SJCRH30 (cell line): ENCODE measurements at regions not wholly inside any gene's neighbourhood (a gene's known extent, or its start where the extent isn't known, plus 50 kb on each side); places are given as distances from the start of the nearest gene placed in this dataset.
"Not testable (repeated sequence)": the region's sequence is repeated elsewhere in the genome, so short reads cannot be mapped to it uniquely, and the experiment has no call there.

Source experiments
- DNase-seq, 2 experiments: peaks; one replicate each; pipeline ENCODE4 v3.0.0-alpha.2; 2015 to 2020
- H3K27ac ChIP-seq: fragments of 250-450 bp; sonication (Bioruptor Pico); 2 replicates; pipeline ENCODE4 v1.5.1; 2020; ENCODE audit warnings: mild to moderate bottlenecking, moderate library complexity
- H3K27me3 ChIP-seq: fragments of 250-450 bp; sonication (Bioruptor Pico); 2 replicates; pipeline ENCODE4 v1.5.1; 2020; ENCODE audit warnings: mild to moderate bottlenecking, moderate library complexity
- H3K36me3 ChIP-seq: fragments of 250-450 bp; sonication (Bioruptor Pico); 2 replicates; pipeline ENCODE4 v1.5.1; 2020; ENCODE audit warnings: mild to moderate bottlenecking, moderate library complexity
- H3K4me1 ChIP-seq: fragments of 250-450 bp; sonication (Bioruptor Pico); 2 replicates; pipeline ENCODE4 v1.5.1; 2020; ENCODE audit warnings: mild to moderate bottlenecking, moderate library complexity
- H3K4me3 ChIP-seq: fragments of 250-450 bp; sonication (Bioruptor Pico); 2 replicates; pipeline ENCODE4 v1.5.1; 2020; ENCODE audit warnings: mild to moderate bottlenecking, moderate library complexity
- H3K9me3 ChIP-seq: fragments of 250-450 bp; sonication (Bioruptor Pico); replicated peaks from 2 replicates; pipeline ENCODE4 v1.5.1; 2020; ENCODE audit warnings: mild to moderate bottlenecking, moderate library complexity

GRCh38 chr6:150514806-150515380 lies 84.8 kb upstream of the PLEKHG1 start:
- Histone ChIP-seq H3K36me3 (no peaks in the 10 kb centered on the region), H3K4me3 (no peak overlapping the region), H3K9me3 (no peaks in the 10 kb centered on the region), H3K27me3 (no peaks in the 10 kb centered on the region; the same call in 1 of the 2 replicates), H3K27ac (no peak overlapping the region), H3K4me1 (no peaks in the 10 kb centered on the region)
- DNase-seq = no peak

- no peak for DNase-seq
- no peaks in the 10 kb centered on the region for H3K4me1 ChIP-seq
- H3K27ac ChIP-seq = no peak overlapping the region
- H3K36me3 ChIP-seq = no peaks in the 10 kb centered on the region
- no peak overlapping the region for H3K4me3 ChIP-seq
- no peaks in the 10 kb centered on the region; the same call in 1 of the 2 replicates for H3K27me3 ChIP-seq
- no peaks in the 10 kb centered on the region for H3K9me3 ChIP-seq
Observed at GRCh38 chr6:150516199-150516598, 83.5 kb upstream of the PLEKHG1 start.

DNA sequence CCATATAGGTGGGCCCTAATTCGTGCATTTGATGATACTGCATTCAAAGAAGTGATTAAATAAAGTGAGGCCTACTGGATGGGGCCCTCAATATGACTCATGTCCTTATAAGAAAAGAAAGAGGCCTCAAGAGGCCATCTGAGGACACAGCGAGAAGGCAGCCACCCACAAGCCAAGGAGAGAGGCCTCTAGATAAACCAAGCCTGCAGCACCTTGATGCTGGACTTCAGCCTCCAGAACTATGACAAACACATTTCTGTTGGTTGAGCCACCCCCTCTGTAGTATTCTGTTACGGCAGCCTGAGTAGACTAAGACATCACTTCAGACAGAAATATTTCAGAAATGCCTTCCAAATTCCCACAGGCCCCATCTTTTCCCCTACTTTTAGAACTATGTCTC lies 82.5 kb upstream of the PLEKHG1 start:
- H3K9me3 ChIP-seq = no peaks in the 10 kb centered on the region
- H3K27me3 ChIP-seq = no peaks in the 10 kb centered on the region; the same call in 1 of the 2 replicates
- no peak overlapping the region for H3K27ac ChIP-seq
- no peak for DNase-seq
- H3K36me3 ChIP-seq = no peaks in the 10 kb centered on the region
- H3K4me3 ChIP-seq = no peak overlapping the region
- no peaks in the 10 kb centered on the region for H3K4me1 ChIP-seq

GRCh38 chr6:150521482-150521881 lies 78.2 kb upstream of the PLEKHG1 start:
- Histone ChIP-seq H3K27ac (no peak overlapping the region), H3K36me3 (no peaks in the 10 kb centered on the region), H3K9me3 (no peaks in the 10 kb centered on the region), H3K27me3 (no peaks in the 10 kb centered on the region; the same call in 1 of the 2 replicates), H3K4me3 (no peak overlapping the region), H3K4me1 (no peaks in the 10 kb centered on the region)
- no peak for DNase-seq

GRCh38 chr6:150523216-150523615 lies 76.5 kb upstream of the PLEKHG1 start:
- not testable (repeated sequence) for H3K4me3 ChIP-seq, H3K36me3 ChIP-seq, H3K27me3 ChIP-seq, H3K27ac ChIP-seq, DNase-seq, H3K9me3 ChIP-seq, H3K4me1 ChIP-seq

DNA sequence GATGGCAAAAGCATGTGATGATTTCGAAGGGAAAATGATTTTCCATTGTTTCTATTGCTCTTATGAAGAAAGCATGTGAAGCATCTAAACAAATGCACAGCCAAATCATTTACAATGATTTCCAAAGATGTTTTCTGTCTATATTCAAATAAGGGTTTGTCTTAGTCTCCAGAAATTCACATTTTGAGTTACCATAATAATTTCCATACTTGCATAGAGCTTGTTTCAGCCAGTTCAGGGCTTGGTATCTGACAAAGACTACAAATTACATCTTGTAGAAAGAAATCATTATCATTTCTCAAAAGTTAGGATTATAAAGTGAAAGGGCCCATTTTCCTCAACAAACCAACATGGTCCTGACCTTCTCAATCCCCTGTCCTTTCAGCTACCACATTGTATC lies 74.4 kb upstream of the PLEKHG1 start:
- H3K9me3 ChIP-seq = no peaks in the 10 kb centered on the region
- H3K27ac ChIP-seq = no peak overlapping the region
- peaks cover 2% of the 10 kb centered on the region; the same call in 1 of the 2 replicates for H3K27me3 ChIP-seq
- no peaks in the 10 kb centered on the region for H3K36me3 ChIP-seq
- no peaks in the 10 kb centered on the region for H3K4me1 ChIP-seq
- no peak for DNase-seq
- H3K4me3 ChIP-seq = no peak overlapping the region

- H3K27ac ChIP-seq = no peak overlapping the region
- no peak for DNase-seq
- peaks cover 2% of the 10 kb centered on the region; the same call in 1 of the 2 replicates for H3K27me3 ChIP-seq
- H3K36me3 ChIP-seq = no peaks in the 10 kb centered on the region
- H3K4me3 ChIP-seq = no peak overlapping the region
- no peaks in the 10 kb centered on the region for H3K9me3 ChIP-seq
- no peaks in the 10 kb centered on the region for H3K4me1 ChIP-seq
Observed at GRCh38 chr6:150527100-150527499, 72.6 kb upstream of the PLEKHG1 start.

GRCh38 chr6:150528648-150529285 lies 70.9 kb upstream of the PLEKHG1 start:
- no peaks in the 10 kb centered on the region for H3K36me3 ChIP-seq
- H3K27ac ChIP-seq = no peak overlapping the region
- peaks cover 2% of the 10 kb centered on the region; the same call in 1 of the 2 replicates for H3K27me3 ChIP-seq
- no peak overlapping the region for H3K4me3 ChIP-seq
- peak; percentile 22 to 42 for DNase-seq
- no peaks in the 10 kb centered on the region for H3K4me1 ChIP-seq
- no peaks in the 10 kb centered on the region for H3K9me3 ChIP-seq

GRCh38 chr6:150529646-150530045 lies 70.0 kb upstream of the PLEKHG1 start:
- DNase-seq = no peak
- Histone ChIP-seq H3K36me3 (no peaks in the 10 kb centered on the region), H3K4me1 (no peaks in the 10 kb centered on the region)

DNA sequence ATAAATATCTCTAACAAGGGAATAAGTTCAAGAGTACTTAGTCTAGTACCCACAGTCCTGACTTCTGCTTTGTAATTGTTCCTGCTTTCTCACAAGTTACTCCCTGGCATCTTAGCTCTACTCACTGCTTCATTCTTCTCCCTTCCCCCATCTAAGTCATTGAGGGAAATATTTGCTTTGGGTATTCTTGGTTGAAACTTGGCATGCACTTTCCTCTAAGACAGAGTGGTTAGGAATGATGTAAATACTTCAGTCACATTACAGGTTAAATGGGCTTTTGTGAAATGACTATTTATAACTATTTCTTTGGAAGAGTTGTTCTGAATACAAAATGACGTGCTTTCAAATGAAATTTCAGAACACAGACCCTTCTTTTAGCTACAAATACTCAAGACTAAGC lies 67.7 kb upstream of the PLEKHG1 start:
- Histone ChIP-seq H3K27me3 (0 out of 2 replicates have a peak, but pooled peaks cover 2% of the 10 kb centered on the region), H3K27ac (no peak overlapping the region), H3K4me1 (no peaks in the 10 kb centered on the region), H3K9me3 (no peaks in the 10 kb centered on the region), H3K4me3 (no peak overlapping the region), H3K36me3 (no peaks in the 10 kb centered on the region)
- no peak for DNase-seq

More at GRCh38 chr6:150529646-150530045, 70.0 kb upstream of the PLEKHG1 start:
- Histone ChIP-seq H3K27ac (no peak overlapping the region), H3K27me3 (peaks cover 2% of the 10 kb centered on the region; the same call in 1 of the 2 replicates), H3K9me3 (no peaks in the 10 kb centered on the region), H3K4me3 (no peak overlapping the region)

DNA sequence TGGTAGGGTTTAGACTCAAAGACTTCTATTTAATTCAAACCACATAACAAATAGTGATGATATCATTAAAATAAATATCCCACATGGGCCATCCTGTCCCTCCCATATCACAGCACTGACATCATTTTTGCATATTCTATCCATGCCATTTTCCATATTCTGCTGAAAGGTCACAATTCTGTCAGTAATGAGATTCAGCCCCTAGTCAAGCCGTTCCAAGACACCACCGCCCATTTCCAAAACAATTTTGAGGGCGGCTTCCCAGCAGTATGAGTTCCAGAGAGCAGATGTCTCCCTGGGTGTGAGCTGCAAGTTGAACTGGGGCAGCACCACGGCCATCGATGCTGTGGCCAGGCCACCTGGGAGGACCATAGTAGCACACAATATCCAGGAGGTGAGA lies 65.1 kb upstream of the PLEKHG1 start:
- Histone ChIP-seq H3K27ac (no peak overlapping the region), H3K4me3 (no peak overlapping the region), H3K36me3 (no peaks in the 10 kb centered on the region), H3K9me3 (no peaks in the 10 kb centered on the region), H3K27me3 (no peaks in the 10 kb centered on the region), H3K4me1 (no peaks in the 10 kb centered on the region)
- no peak for DNase-seq

DNA sequence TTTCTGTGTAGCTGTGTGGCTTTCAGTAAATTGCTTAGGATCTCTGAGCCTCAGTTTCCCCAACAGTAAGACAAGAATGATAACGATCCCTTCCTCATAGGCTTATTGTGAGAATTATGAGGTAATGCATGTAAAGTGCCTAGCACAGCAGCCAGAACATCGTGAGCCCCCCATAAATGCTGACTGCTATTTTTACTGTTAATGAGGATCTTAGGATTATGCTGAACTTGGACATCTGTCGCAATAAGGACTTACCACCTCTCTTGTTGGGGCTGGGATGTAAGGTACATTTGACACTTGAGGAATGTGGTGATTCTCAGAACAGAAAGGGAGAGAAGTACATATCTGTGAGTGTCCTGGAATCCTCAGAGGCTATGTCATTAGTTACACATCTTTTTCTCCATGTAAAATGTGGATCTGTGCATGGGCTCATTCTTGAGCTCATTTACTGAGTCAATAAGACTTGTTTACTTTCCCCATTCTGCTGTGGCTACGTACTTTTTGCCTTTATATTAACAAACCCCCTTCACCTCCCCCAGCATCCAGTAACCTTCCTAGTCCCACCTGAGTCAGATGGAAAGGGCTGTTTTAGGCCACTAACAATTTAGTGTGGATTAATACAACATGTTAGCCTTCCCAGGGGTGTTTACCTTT lies 64.4 kb upstream of the PLEKHG1 start:
- DNase-seq = no peak
- Histone ChIP-seq H3K4me1 (no peaks in the 10 kb centered on the region), H3K27ac (no peak overlapping the region), H3K4me3 (no peak overlapping the region), H3K9me3 (no peaks in the 10 kb centered on the region), H3K27me3 (no peaks in the 10 kb centered on the region), H3K36me3 (no peaks in the 10 kb centered on the region)

DNA sequence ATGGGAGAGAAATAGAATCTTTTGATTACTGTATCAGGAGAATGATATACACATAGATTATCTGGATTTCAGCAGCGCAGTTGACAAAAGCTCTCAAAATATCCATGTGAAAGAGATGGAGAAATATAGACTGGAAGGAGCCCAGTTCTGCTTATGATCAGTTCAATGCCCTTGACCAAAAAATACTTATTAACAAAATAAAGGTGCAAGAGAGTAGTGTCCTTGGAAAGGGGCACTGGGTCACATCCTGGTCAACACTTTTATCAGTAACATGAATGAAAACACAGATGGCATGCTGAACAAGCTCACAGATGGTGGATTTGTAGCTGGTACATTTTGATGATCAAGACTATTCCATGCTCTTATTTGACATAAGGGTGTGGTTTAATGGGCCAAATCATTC lies 63.9 kb upstream of the PLEKHG1 start:
- Histone ChIP-seq H3K27ac (no peak overlapping the region), H3K27me3 (no peaks in the 10 kb centered on the region), H3K9me3 (no peaks in the 10 kb centered on the region)

DNA sequence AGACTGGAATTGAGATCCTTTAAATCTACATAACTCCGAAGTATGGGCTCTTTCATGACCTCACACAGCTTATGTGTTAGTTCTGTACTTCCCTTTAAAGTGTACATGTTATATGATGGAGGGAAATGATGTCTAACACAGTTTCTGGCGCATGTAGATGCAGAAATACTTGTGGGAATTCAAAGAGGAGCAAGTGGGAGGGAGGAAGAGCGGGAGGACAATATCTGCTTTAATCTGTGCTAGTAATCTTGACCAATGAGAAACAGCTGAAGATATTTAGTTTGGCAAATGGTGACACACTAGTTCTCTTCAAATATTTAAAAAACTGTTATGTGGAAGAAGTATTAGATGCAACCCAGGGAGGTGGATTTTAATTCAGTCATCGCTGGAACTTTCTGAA lies 62.9 kb upstream of the PLEKHG1 start:
- no peak for DNase-seq

More for the DNA sequence above, 63.9 kb upstream of the PLEKHG1 start:
- H3K4me3 ChIP-seq = no peak overlapping the region
- no peaks in the 10 kb centered on the region for H3K4me1 ChIP-seq
- no peaks in the 10 kb centered on the region for H3K36me3 ChIP-seq
- no peak for DNase-seq

DNA sequence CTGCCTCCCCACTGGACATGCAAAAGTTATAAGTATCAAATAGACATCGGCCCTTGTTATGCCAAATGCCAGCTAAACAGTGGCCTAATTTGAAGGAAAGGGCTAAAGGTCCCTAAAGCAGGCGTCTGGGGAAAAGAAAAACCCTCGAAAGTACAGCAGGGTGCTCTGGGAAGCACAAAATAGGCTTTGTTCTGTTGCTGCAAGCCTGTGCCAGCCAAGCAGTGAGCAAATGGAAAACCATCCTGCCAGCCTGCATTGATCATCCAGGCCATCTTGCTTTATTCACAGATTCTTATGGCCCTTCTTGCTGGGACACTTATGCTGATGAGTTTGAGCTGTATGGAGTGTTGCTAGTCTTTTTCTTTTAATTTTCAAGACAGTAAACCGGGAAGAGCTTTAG lies 62.2 kb upstream of the PLEKHG1 start:
- DNase-seq = no peak
- Histone ChIP-seq H3K4me3 (no peak overlapping the region), H3K36me3 (no peaks in the 10 kb centered on the region), H3K4me1 (no peaks in the 10 kb centered on the region), H3K9me3 (no peaks in the 10 kb centered on the region), H3K27me3 (no peaks in the 10 kb centered on the region), H3K27ac (no peak overlapping the region)

More for the DNA sequence above, 62.9 kb upstream of the PLEKHG1 start:
- Histone ChIP-seq H3K4me1 (no peaks in the 10 kb centered on the region), H3K4me3 (no peak overlapping the region), H3K9me3 (no peaks in the 10 kb centered on the region), H3K27me3 (no peaks in the 10 kb centered on the region), H3K27ac (no peak overlapping the region), H3K36me3 (no peaks in the 10 kb centered on the region)
